ENCODE measurements at regions not wholly inside any gene's neighbourhood (a gene's known extent, or its start where the extent isn't known, plus 50 kb on each side); places are given as distances from the start of the nearest gene placed in this dataset.

GRCh38 chr17:20852239-20852989 lies 190.4 kb downstream of the USP22 start:
- no peak for TF ChIP-seq XRCC5 (IDR thresholded peaks at IDR 0.05; ENCODE audit: low read depth, low read length)
- no peak for TF ChIP-seq POLR2A (conservative IDR thresholded peaks at IDR 0.05)
- no peak for TF ChIP-seq CTCF (IDR thresholded peaks at IDR 0.05 in 2 of 3, conservative IDR thresholded peaks at IDR 0.05 in 1 of 3; ENCODE audit: insufficient read depth in 2 of 3, low read depth in 1 of 3, low read length in 3 of 3)
- no peak for TF ChIP-seq ZNF75A (CRISPR knock-in tag; IDR thresholded peaks at IDR 0.05)
- TF ChIP-seq FOSL1 (tag; conservative IDR thresholded peaks at IDR 0.05): no peak
- no peak for TF ChIP-seq SREBF2 (CRISPR knock-in tag; IDR thresholded peaks at IDR 0.05)
- no peak for TF ChIP-seq RAD51 (IDR thresholded peaks at IDR 0.05; ENCODE audit: borderline replicate concordance, low read depth)
- no peak for TF ChIP-seq NR1H2 (CRISPR knock-in tag; IDR thresholded peaks at IDR 0.05)
- TF ChIP-seq ZNF232 (CRISPR knock-in tag; IDR thresholded peaks at IDR 0.05): no peak
